Kidney (tissue), 13 donors: ENCODE measurements at regions not wholly inside any gene's neighbourhood (a gene's known extent, or its start where the extent isn't known, plus 50 kb on each side); places are given as distances from the start of the nearest gene placed in this dataset.

ENCODE experiments used
- DNase-seq, 5 donors: peaks; one replicate each; pipeline ENCODE4 v3.0.0-alpha.2; 2013 to 2020
- FAIRE-seq: peaks from 2 replicates; lab custom pipeline; 2012; peaks lifted over from hg19 to GRCh38; lab: Jason Lieb, UNC
- H3K27ac ChIP-seq, 2 donors: one replicate each; pipeline ENCODE4 v1.7.0; 2013; ENCODE audit warnings: low read depth in 2 of 2, low read length in 2 of 2, inconsistent platforms in 1 of 2
- H3K27me3 ChIP-seq: one replicate; pipeline ENCODE4 v1.7.1; 2013; ENCODE audit warnings: low read length, inconsistent platforms; ENCODE audit not compliant: control insufficient read depth, insufficient read depth
- H3K36me3 ChIP-seq, 3 donors: one replicate each; pipeline versions ENCODE4 v1.7.0 to v1.7.1; 2013; ENCODE audit warnings: low read length in 3 of 3, control low read depth in 1 of 3, inconsistent platforms in 1 of 3; ENCODE audit not compliant: insufficient read depth in 3 of 3, control insufficient read depth in 2 of 3
- H3K4me1 ChIP-seq, 3 donors: one replicate each; pipeline versions ENCODE4 v1.7.0 to v1.7.1; 2013; ENCODE audit warnings: low read length in 3 of 3, inconsistent platforms in 1 of 3, low read depth in 1 of 3; ENCODE audit not compliant: control insufficient read depth in 2 of 3, insufficient read depth in 2 of 3
- H3K4me3 ChIP-seq, 3 donors: one replicate each; pipeline versions ENCODE4 v1.7.0 to v1.8.1; 2013; ENCODE audit warnings: low read length in 3 of 3, control low read depth in 1 of 3, inconsistent platforms in 1 of 3
- H3K9ac ChIP-seq, 3 donors: one replicate each; pipeline versions ENCODE4 v1.7.0 to v1.7.1; 2013; ENCODE audit warnings: low read length in 3 of 3, control low read depth in 1 of 3, inconsistent platforms in 1 of 3
- H3K9me3 ChIP-seq, 3 donors: one replicate each; pipeline versions ENCODE4 v1.7.0 to v1.7.1; 2013; ENCODE audit warnings: low read length in 3 of 3, control low read depth in 1 of 3, inconsistent platforms in 1 of 3; ENCODE audit not compliant: control insufficient read depth in 2 of 3, insufficient read depth in 1 of 3
- CTCF ChIP-seq: IDR thresholded peaks from 3 replicates; pipeline ENCODE4 v1.5.1; 2012; ENCODE audit warnings: mild to moderate bottlenecking, moderate library complexity, borderline replicate concordance; ENCODE audit not compliant: insufficient read depth; ENCODE audit errors: extremely low read depth
- intact Hi-C: fragments of 100-400 bp; cut with DNase I; formaldehyde crosslinking; loops from one replicate; pipeline ENCODE4 v1.11.1; 2022
- donor health status: control.
- donor health status: control.
- donor health status: control.
- donor health status: control.
- donor health status: control.
- donor health status: DM: yes; HTN: yes; CAD: no.
- donor health status: Normal renal cell carcinoma (clear cell type).

- H3K4me3 ChIP-seq = no peak overlapping the region
- FAIRE-seq = no peak
- H3K36me3 ChIP-seq = no peaks in the 10 kb centered on the region
- no peak overlapping the region for H3K27ac ChIP-seq
- TF ChIP-seq CTCF = no peak
- no peak for DNase-seq
- H3K9ac ChIP-seq = no peak overlapping the region
- intact Hi-C loops = no loop called here
- H3K9me3 ChIP-seq = no peaks in the 10 kb centered on the region
- H3K27me3 ChIP-seq = peaks cover 8% of the 10 kb centered on the region
- H3K4me1 ChIP-seq = no peaks in the 10 kb centered on the region
Measured at GRCh38 chrX:16474511-16474910, 175.4 kb upstream of the S100G start.

GRCh38 chrX:16476009-16476408 is 173.9 kb upstream of the S100G start:
- no peak for TF ChIP-seq CTCF
- Histone ChIP-seq H3K27ac (no peak overlapping the region), H3K4me3 (no peak overlapping the region), H3K4me1 (no peaks in the 10 kb centered on the region), H3K9me3 (no peaks in the 10 kb centered on the region), H3K9ac (no peak overlapping the region), H3K36me3 (no peaks in the 10 kb centered on the region), H3K27me3 (peaks cover 8% of the 10 kb centered on the region)
- DNase-seq (no peak), FAIRE-seq (no peak)
- intact Hi-C loops = no loop called here

- no peak for TF ChIP-seq CTCF
- Histone ChIP-seq H3K4me3 (no peak overlapping the region), H3K9ac (no peak overlapping the region), H3K27me3 (peaks cover 12% of the 10 kb centered on the region), H3K4me1 (no peaks in the 10 kb centered on the region), H3K9me3 (no peaks in the 10 kb centered on the region), H3K27ac (no peak overlapping the region), H3K36me3 (no peaks in the 10 kb centered on the region)
- DNase-seq (no peak), FAIRE-seq (no peak)
- intact Hi-C loops = no loop called here
Measured at GRCh38 chrX:16476692-16477091, 173.3 kb upstream of the S100G start.

GRCh38 chrX:16479206-16479869 is 170.6 kb upstream of the S100G start:
- no peak for TF ChIP-seq CTCF
- intact Hi-C loops = no loop called here
- H3K9me3 ChIP-seq = no peaks in the 10 kb centered on the region
- H3K9ac ChIP-seq = no peak overlapping the region
- no peak overlapping the region for H3K27ac ChIP-seq
- H3K4me3 ChIP-seq = no peak overlapping the region
- peaks cover 7% of the 10 kb centered on the region for H3K27me3 ChIP-seq
- H3K4me1 ChIP-seq = no peaks in the 10 kb centered on the region
- no peaks in the 10 kb centered on the region for H3K36me3 ChIP-seq
- DNase-seq (no peak), FAIRE-seq (no peak)
